Muscle layer of colon (tissue), 2 donors: ENCODE measurements at regions not wholly inside any gene's neighbourhood (a gene's known extent, or its start where the extent isn't known, plus 50 kb on each side); places are given as distances from the start of the nearest gene placed in this dataset.
"Not testable (repeated sequence)": the region's sequence is repeated elsewhere in the genome, so short reads cannot be mapped to it uniquely, and the experiment has no call there.

Source experiments
- H3K27ac ChIP-seq: one replicate; pipeline ENCODE4 v1.7.0; 2013; ENCODE audit warnings: low read depth, mild to moderate bottlenecking, low read length, moderate library complexity
- H3K27me3 ChIP-seq, 2 donors: one replicate each; pipeline ENCODE4 v1.7.0; 2013; ENCODE audit warnings: low read length in 2 of 2, mild to moderate bottlenecking in 2 of 2; ENCODE audit not compliant: insufficient read depth in 2 of 2, control insufficient read depth in 1 of 2
- H3K36me3 ChIP-seq: one replicate; pipeline ENCODE4 v1.7.0; 2013; ENCODE audit warnings: mild to moderate bottlenecking, low read length; ENCODE audit not compliant: insufficient read depth
- H3K4me1 ChIP-seq: one replicate; pipeline ENCODE4 v1.7.0; 2013; ENCODE audit warnings: mild to moderate bottlenecking, low read length; ENCODE audit not compliant: insufficient read depth
- H3K4me3 ChIP-seq, 2 donors: one replicate each; pipeline ENCODE4 v1.7.0; 2013; ENCODE audit warnings: low read length in 2 of 2, low read depth in 1 of 2, mild to moderate bottlenecking in 1 of 2, moderate library complexity in 1 of 2
- H3K9ac ChIP-seq: one replicate; pipeline ENCODE4 v1.7.0; 2013; ENCODE audit warnings: low read length
- H3K9me3 ChIP-seq: one replicate; pipeline ENCODE4 v1.7.0; 2013; ENCODE audit warnings: mild to moderate bottlenecking, low read length
- donor health status: abdominal sarcoma.
- donor health status: Adenocarcinoma of cecum.

GRCh38 chr20:43385914-43386313, 71.8 kb upstream of the SRSF6 start:
- no peak overlapping the region for H3K9ac ChIP-seq
- no peaks in the 10 kb centered on the region for H3K9me3 ChIP-seq
- H3K27ac ChIP-seq: no peak overlapping the region
- no peak overlapping the region for H3K4me3 ChIP-seq
- no peaks in the 10 kb centered on the region for H3K27me3 ChIP-seq
- H3K4me1 ChIP-seq: peaks cover 15% of the 10 kb centered on the region
- no peaks in the 10 kb centered on the region for H3K36me3 ChIP-seq

GRCh38 chr20:43384101-43384940, 73.4 kb upstream of the SRSF6 start:
- no peak overlapping the region for H3K4me3 ChIP-seq
- H3K36me3 ChIP-seq: no peaks in the 10 kb centered on the region
- no peak overlapping the region for H3K9ac ChIP-seq
- no peaks in the 10 kb centered on the region for H3K27me3 ChIP-seq
- peaks cover 7% of the 10 kb centered on the region for H3K4me1 ChIP-seq
- no peak overlapping the region for H3K27ac ChIP-seq
- no peaks in the 10 kb centered on the region for H3K9me3 ChIP-seq

GRCh38 chr20:43383026-43383795, 74.5 kb upstream of the SRSF6 start:
- Histone ChIP-seq H3K4me3 (no peak overlapping the region), H3K4me1 (no peaks in the 10 kb centered on the region), H3K9ac (no peak overlapping the region), H3K27me3 (no peaks in the 10 kb centered on the region), H3K27ac (no peak overlapping the region), H3K9me3 (no peaks in the 10 kb centered on the region), H3K36me3 (no peaks in the 10 kb centered on the region)

GRCh38 chr20:43382135-43382534, 75.6 kb upstream of the SRSF6 start:
- not testable (repeated sequence) for H3K9me3 ChIP-seq, H3K27ac ChIP-seq, H3K9ac ChIP-seq, H3K4me1 ChIP-seq, H3K4me3 ChIP-seq, H3K27me3 ChIP-seq, H3K36me3 ChIP-seq

GRCh38 chr20:43381533-43381932, 76.2 kb upstream of the SRSF6 start:
- not testable (repeated sequence) for H3K27me3 ChIP-seq, H3K27ac ChIP-seq, H3K9me3 ChIP-seq, H3K4me3 ChIP-seq, H3K36me3 ChIP-seq, H3K9ac ChIP-seq, H3K4me1 ChIP-seq

GRCh38 chr20:43379239-43379917, 78.3 kb upstream of the SRSF6 start:
- H3K36me3 ChIP-seq: no peaks in the 10 kb centered on the region
- no peak overlapping the region for H3K9ac ChIP-seq
- H3K4me1 ChIP-seq: no peaks in the 10 kb centered on the region
- H3K4me3 ChIP-seq: no peak overlapping the region
- no peak overlapping the region for H3K27ac ChIP-seq
- H3K9me3 ChIP-seq: no peaks in the 10 kb centered on the region
- H3K27me3 ChIP-seq: no peaks in the 10 kb centered on the region

GRCh38 chr20:43376831-43377230, 80.9 kb upstream of the SRSF6 start:
- H3K4me1 ChIP-seq: no peaks in the 10 kb centered on the region
- H3K9ac ChIP-seq: no peak overlapping the region
- H3K36me3 ChIP-seq: no peaks in the 10 kb centered on the region
- H3K27me3 ChIP-seq: no peaks in the 10 kb centered on the region
- H3K27ac ChIP-seq: no peak overlapping the region
- no peak overlapping the region for H3K4me3 ChIP-seq
- H3K9me3 ChIP-seq: no peaks in the 10 kb centered on the region

GRCh38 chr20:43375591-43375990, 82.1 kb upstream of the SRSF6 start:
- Histone ChIP-seq H3K27me3 (no peaks in the 10 kb centered on the region), H3K4me1 (no peaks in the 10 kb centered on the region), H3K9ac (no peak overlapping the region)

GRCh38 chr20:43372051-43372450, 85.6 kb upstream of the SRSF6 start:
- Histone ChIP-seq H3K36me3 (no peaks in the 10 kb centered on the region), H3K4me1 (no peaks in the 10 kb centered on the region), H3K9ac (no peak overlapping the region), H3K9me3 (no peaks in the 10 kb centered on the region), H3K27ac (no peak overlapping the region), H3K27me3 (no peaks in the 10 kb centered on the region), H3K4me3 (no peak overlapping the region)

More at GRCh38 chr20:43375591-43375990, 82.1 kb upstream of the SRSF6 start:
- Histone ChIP-seq H3K27ac (no peak overlapping the region), H3K36me3 (no peaks in the 10 kb centered on the region), H3K4me3 (no peak overlapping the region), H3K9me3 (no peaks in the 10 kb centered on the region)

- H3K36me3 ChIP-seq: no peaks in the 10 kb centered on the region
- H3K27ac ChIP-seq: no peak overlapping the region
- no peaks in the 10 kb centered on the region for H3K4me1 ChIP-seq
- H3K4me3 ChIP-seq: no peak overlapping the region
- peaks cover 0 to 7% of the 10 kb centered on the region in 2 donors for H3K27me3 ChIP-seq
- H3K9ac ChIP-seq: no peak overlapping the region
- no peaks in the 10 kb centered on the region for H3K9me3 ChIP-seq
Observed at GRCh38 chr20:43365691-43366090, 92.0 kb upstream of the SRSF6 start.

GRCh38 chr20:43364001-43364400, 93.7 kb upstream of the SRSF6 start:
- no peaks in the 10 kb centered on the region for H3K9me3 ChIP-seq
- no peaks in the 10 kb centered on the region for H3K4me1 ChIP-seq
- no peaks in the 10 kb centered on the region for H3K36me3 ChIP-seq
- no peak overlapping the region for H3K9ac ChIP-seq
- H3K27ac ChIP-seq: no peak overlapping the region
- H3K4me3 ChIP-seq: no peak overlapping the region
- peaks cover 0 to 7% of the 10 kb centered on the region in 2 donors for H3K27me3 ChIP-seq
